ENCODE measurements at regions not wholly inside any gene's neighbourhood (a gene's known extent, or its start where the extent isn't known, plus 50 kb on each side); places are given as distances from the start of the nearest gene placed in this dataset.
"Not testable (repeated sequence)": the region's sequence is repeated elsewhere in the genome, so short reads cannot be mapped to it uniquely, and the experiment has no call there.

DNA sequence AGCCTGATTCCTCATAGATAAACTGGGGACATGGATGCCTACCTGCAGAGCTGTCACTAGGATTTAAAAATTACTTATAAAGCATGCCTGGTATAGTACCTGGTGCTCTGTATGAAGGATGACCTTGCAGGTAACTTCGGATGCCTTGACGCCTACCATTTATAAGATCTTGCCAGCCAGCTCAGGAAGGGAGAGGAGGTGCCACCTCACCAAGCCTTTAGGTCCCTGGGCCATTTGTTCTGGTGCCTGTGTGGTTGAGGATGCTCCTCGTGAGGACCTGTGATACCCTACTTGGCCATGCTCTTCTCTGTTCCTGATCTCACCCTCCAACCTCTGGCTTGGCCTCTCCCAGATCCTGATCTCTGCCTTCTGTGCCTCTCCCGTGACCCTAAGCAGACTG, 85.2 kb downstream of the FDX1 start:
- no peaks in the 10 kb centered on the region for H3K36me3 ChIP-seq
- no peak overlapping the region for H3K4me3 ChIP-seq
- no peak for TF ChIP-seq CTCF (IDR thresholded peaks at IDR 0.05)
- no peaks in the 10 kb centered on the region for H3K27me3 ChIP-seq
- H3K27ac ChIP-seq = no peak overlapping the region
- H3K4me1 ChIP-seq = no peaks in the 10 kb centered on the region
- no peak for DNase-seq
- intact Hi-C loops (cut with DNase I; ENCODE audit: low total_unique reads) = no loop called here
- no peaks in the 10 kb centered on the region for H3K9me3 ChIP-seq

DNA sequence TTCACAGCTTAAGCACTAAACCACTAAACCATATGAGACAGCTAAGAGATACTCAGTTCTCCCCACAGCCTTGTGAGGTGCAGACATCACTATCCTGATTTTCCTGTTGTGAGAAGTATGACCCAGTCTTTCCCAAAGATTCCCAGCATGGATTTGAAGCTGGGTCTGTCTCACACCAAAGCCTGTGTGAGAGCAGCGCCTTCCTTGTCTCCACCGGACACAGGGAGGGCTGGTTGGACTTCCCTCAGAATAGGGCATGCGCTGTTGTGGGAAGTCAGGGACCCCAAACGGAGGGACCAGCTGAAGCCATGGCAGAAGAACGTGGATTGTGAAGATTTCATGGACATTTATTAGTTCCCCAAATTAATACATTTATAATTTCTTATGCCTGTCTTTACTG, 87.6 kb downstream of the FDX1 start:
- DNase-seq; H3K4me3 ChIP-seq; H3K4me1 ChIP-seq; H3K9me3 ChIP-seq; H3K36me3 ChIP-seq; H3K27me3 ChIP-seq; intact Hi-C loops (cut with DNase I; ENCODE audit: low total_unique reads); H3K27ac ChIP-seq: not testable (repeated sequence)

DNA sequence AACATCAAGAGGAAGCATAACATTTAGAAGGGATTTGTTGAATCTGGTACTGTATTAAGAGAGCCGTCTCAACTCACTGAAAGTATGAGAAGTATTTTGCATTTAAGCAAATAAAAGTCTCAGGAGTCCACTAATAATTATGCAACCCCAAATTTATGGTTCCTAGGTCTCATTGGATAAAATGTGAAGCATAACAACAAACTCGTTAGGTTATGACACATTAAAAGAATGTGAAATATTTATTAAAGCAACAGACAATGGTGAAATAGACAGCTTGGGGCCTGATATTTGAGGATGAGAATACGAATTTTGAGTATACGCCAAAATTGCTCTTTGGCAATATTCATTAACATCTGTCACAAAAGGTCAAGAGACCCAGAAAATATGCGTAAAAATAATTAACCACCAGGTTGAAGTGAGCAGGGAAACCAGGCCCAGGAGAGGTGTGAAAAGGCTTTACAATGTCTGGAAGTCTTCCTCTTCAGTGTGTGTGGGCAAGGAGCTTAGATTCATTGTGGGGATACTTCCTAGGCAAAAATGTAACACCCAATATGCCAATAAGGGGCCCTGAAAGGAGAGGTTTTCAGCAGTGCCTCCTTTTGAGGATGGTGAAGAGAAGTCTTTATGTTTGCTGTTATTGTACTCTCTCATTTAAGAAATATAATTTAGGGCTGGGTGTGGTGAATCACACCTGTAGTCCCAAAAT, 89.2 kb downstream of the FDX1 start:
- Histone ChIP-seq H3K4me1 (no peaks in the 10 kb centered on the region), H3K4me3 (no peak overlapping the region), H3K27ac (no peak overlapping the region), H3K36me3 (no peaks in the 10 kb centered on the region), H3K9me3 (no peaks in the 10 kb centered on the region), H3K27me3 (no peaks in the 10 kb centered on the region)
- intact Hi-C loops (cut with DNase I; ENCODE audit: low total_unique reads) = no loop called here
- no peak for TF ChIP-seq CTCF (IDR thresholded peaks at IDR 0.05)
- no peak for DNase-seq

GRCh38 chr11:110519796-110520195, 90.0 kb downstream of the FDX1 start:
- no peaks in the 10 kb centered on the region for H3K36me3 ChIP-seq
- intact Hi-C loops (cut with DNase I; ENCODE audit: low total_unique reads) = no loop called here
- TF ChIP-seq CTCF (IDR thresholded peaks at IDR 0.05) = no peak
- H3K27me3 ChIP-seq = no peaks in the 10 kb centered on the region
- H3K27ac ChIP-seq = no peak overlapping the region
- H3K9me3 ChIP-seq = no peaks in the 10 kb centered on the region
- no peak overlapping the region for H3K4me3 ChIP-seq
- H3K4me1 ChIP-seq = no peaks in the 10 kb centered on the region
- DNase-seq = no peak

DNA sequence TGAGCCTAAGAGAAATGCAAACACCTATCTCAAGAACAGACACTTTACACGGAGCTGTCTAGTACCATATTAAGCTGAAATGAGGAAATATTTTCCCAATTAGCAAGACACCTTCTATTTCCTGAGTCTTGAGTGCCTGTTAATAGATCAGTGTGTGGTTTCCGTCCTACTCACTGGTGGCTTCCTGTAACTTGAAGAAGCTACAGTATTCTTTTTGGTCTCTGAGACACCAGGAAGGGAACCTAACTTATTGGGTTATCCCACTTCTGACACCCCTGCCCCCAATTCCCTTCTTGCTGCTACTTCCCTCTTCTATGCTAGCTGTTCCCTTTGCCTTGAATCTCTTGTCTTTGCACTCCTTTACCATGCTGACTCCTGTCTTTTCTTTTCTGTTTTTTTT, 92.7 kb downstream of the FDX1 start:
- intact Hi-C loops (cut with DNase I; ENCODE audit: low total_unique reads) = no loop called here
- DNase-seq = no peak
- TF ChIP-seq CTCF (IDR thresholded peaks at IDR 0.05) = no peak
- Histone ChIP-seq H3K9me3 (no peaks in the 10 kb centered on the region), H3K4me1 (no peaks in the 10 kb centered on the region), H3K4me3 (no peak overlapping the region), H3K27me3 (no peaks in the 10 kb centered on the region), H3K27ac (no peak overlapping the region), H3K36me3 (no peaks in the 10 kb centered on the region)

DNA sequence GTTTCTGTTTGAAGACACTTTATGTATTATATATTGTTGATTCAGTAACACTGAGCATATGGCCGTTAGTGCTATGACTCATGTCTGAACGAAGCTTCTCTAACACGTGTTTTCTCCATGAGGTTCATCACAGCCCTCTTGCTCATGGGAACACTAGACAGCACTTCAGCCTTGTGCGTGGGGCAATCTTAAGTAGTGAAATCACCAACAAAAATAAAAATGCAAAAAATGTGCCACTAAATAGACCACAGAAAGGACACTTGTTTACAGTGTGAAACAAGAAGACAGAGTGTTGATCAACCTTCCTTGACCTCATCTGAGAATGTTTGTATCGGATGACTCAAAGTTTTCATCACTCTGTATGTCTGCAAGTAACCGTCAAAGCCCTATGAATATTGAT, 94.5 kb downstream of the FDX1 start:
- no peak for DNase-seq

More for the DNA sequence above, 94.5 kb downstream of the FDX1 start:
- no peak overlapping the region for H3K27ac ChIP-seq
- no peak for TF ChIP-seq CTCF (IDR thresholded peaks at IDR 0.05)
- no peaks in the 10 kb centered on the region for H3K27me3 ChIP-seq
- intact Hi-C loops (cut with DNase I; ENCODE audit: low total_unique reads) = no loop called here
- H3K4me3 ChIP-seq = no peak overlapping the region
- no peaks in the 10 kb centered on the region for H3K4me1 ChIP-seq
- no peaks in the 10 kb centered on the region for H3K9me3 ChIP-seq
- H3K36me3 ChIP-seq = no peaks in the 10 kb centered on the region
